ENCODE measurements at regions not wholly inside any gene's neighbourhood (a gene's known extent, or its start where the extent isn't known, plus 50 kb on each side); places are given as distances from the start of the nearest gene placed in this dataset.
"Not testable (repeated sequence)": the region's sequence is repeated elsewhere in the genome, so short reads cannot be mapped to it uniquely, and the experiment has no call there.

- not testable (repeated sequence) for TF ChIP-seq CTCF (IDR thresholded peaks at IDR 0.05); POLR2A (IDR thresholded peaks at IDR 0.05); POLR2AphosphoS5 (IDR thresholded peaks at IDR 0.05; ENCODE audit: insufficient read depth in 1 of 2, low read depth in 1 of 2)
Observed at GRCh38 chr13:18598543-18598942, 583.1 kb downstream of the TUBA3C start.
